Activated CD4-positive, alpha-beta T cell treated with anti-CD3 and anti-CD28 coated beads, Interleukin-2, amount 50 U/mL, for 1 hour (primary cell): ENCODE measurements at regions not wholly inside any gene's neighbourhood (a gene's known extent, or its start where the extent isn't known, plus 50 kb on each side); places are given as distances from the start of the nearest gene placed in this dataset.
"Not testable (repeated sequence)": the region's sequence is repeated elsewhere in the genome, so short reads cannot be mapped to it uniquely, and the experiment has no call there.

ENCODE experiments used
- DNase-seq: peaks from one replicate; pipeline ENCODE4 v3.0.0-alpha.2; 2020

- DNase-seq, result no peak
Measured at GRCh38 chr3:81823086-81823485, 61.6 kb upstream of the GBE1 start.

GRCh38 chr3:81816473-81817250 lies 55.2 kb upstream of the GBE1 start:
- no peak for DNase-seq

GRCh38 chr3:81812098-81812497 lies 50.7 kb upstream of the GBE1 start:
- DNase-seq, result not testable (repeated sequence)
